Fibroblast of mammary gland (primary cell): ENCODE measurements at regions not wholly inside any gene's neighbourhood (a gene's known extent, or its start where the extent isn't known, plus 50 kb on each side); places are given as distances from the start of the nearest gene placed in this dataset.

Source experiments
- DNase-seq: peaks from one replicate; pipeline ENCODE4 v3.0.0-alpha.2; 2010; ENCODE audit warnings: low read depth
- H3K4me3 ChIP-seq: 2 replicates; pipeline ENCODE4 v1.5.1; 2011; ENCODE audit warnings: low read depth, mild to moderate bottlenecking, low read length, moderate library complexity; ENCODE audit not compliant: control insufficient read depth
- TF ChIP-seq, protein P1 (sequence below): conservative IDR thresholded peaks from 2 replicates; pipeline ENCODE4 v1.5.1; 2011; ENCODE audit warnings: low read depth, low read length, inconsistent platforms; ENCODE audit not compliant: control insufficient read depth, insufficient read depth

DNA sequence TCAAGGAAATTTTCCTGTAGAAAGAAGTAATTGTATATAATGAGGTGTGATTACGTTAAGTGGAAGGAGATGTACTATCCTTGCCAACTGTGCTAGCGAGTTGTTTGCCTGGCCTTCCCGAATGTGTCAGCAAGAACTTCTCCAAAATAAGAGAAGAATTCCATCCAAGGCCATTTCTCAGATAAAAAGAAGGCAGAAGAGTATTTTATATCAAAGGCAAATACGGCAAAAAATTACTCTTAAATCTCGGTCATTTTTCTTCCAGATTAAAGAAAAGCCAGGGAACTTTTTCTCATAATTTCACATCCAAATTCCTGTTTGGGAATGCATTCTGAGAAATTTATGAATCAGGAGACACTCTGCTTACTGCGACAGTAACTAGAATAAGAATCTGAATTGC, 290.6 kb downstream of the CBLN4 start:
- TF ChIP-seq, protein P1, sequence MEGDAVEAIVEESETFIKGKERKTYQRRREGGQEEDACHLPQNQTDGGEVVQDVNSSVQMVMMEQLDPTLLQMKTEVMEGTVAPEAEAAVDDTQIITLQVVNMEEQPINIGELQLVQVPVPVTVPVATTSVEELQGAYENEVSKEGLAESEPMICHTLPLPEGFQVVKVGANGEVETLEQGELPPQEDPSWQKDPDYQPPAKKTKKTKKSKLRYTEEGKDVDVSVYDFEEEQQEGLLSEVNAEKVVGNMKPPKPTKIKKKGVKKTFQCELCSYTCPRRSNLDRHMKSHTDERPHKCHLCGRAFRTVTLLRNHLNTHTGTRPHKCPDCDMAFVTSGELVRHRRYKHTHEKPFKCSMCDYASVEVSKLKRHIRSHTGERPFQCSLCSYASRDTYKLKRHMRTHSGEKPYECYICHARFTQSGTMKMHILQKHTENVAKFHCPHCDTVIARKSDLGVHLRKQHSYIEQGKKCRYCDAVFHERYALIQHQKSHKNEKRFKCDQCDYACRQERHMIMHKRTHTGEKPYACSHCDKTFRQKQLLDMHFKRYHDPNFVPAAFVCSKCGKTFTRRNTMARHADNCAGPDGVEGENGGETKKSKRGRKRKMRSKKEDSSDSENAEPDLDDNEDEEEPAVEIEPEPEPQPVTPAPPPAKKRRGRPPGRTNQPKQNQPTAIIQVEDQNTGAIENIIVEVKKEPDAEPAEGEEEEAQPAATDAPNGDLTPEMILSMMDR, result no peak
- DNase-seq, result no peak
- no peak overlapping the region for H3K4me3 ChIP-seq

DNA sequence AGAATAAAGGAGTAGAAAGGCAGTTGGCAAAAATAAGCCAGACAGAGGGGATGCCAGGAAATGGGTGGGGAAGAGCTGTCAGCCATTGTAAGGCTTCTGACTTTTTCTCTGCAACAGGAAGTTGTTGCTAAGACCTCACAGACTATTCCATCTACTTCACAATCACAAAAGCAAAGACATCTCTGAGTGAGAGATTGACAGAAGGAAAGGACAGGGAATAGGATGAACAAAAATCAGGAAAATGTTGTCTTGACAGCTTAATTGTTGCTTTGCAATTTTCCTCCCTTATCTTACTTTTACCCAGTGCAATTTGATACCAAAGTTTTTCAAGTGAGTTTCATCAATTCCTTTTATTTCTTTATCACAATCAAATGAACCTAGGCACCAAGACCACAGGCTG, 291.2 kb downstream of the CBLN4 start:
- TF ChIP-seq, protein P1, result no peak
- DNase-seq, result no peak
- H3K4me3 ChIP-seq, result no peak overlapping the region

DNA sequence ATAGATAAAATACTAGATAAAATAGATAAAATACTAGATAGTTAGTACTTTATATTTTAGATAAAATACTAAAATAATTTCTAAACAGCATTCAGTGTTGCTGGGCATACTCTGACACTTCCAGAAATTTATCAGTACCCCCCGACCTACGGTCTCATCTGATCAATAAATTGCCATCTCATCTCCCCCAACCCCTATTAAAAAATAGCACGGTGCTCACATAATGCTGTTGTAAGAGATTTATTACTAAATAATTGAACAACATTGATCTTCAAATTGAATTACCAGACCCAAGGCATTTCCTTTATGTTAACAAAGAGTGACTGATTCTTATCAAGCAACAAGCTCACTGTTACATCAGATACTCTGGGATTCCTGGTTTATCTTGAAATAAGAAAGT, 300.9 kb downstream of the CBLN4 start:
- no peak for DNase-seq
- TF ChIP-seq, protein P1, result no peak
- H3K4me3 ChIP-seq, result no peak overlapping the region

DNA sequence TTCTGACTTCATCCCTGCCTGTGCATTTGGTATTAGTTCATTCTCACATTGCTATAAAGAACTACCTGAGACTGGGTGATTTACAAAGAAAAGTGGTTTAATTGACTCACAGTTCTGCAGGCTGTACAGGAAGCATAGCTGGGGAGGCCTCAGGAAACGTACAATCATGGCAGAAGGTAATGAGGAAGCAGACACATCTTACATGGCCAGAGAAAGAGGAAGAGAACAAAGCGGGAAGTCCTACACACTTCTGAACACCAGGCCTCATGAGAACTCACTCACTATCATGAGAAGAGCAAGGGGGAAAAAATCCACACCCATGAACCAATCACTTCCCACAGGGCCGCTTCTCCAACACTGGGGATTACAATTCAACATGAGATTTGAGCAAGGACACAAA, 303.9 kb downstream of the CBLN4 start:
- TF ChIP-seq, protein P1, result no peak
- DNase-seq, result no peak
- H3K4me3 ChIP-seq, result no peak overlapping the region

DNA sequence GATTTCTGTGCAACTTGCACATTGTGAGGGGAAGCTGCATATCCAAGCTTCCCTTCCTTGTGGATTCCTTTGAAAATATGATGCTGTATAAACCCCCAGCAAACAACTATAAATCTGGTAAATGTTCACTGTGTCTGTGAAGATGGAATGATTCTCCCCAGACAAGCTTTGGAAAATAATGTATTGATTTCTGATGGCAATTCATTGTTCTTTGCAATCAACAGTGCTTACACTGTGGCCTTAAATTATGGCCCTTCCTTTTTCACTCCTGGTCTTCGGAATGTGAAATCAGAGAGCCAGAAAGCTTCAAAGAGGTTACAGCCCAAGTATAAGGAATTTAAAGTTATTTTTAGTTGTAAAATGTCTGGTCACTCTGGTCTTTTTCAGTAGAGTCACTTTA, 308.8 kb downstream of the CBLN4 start:
- H3K4me3 ChIP-seq, result no peak overlapping the region
- TF ChIP-seq, protein P1, result no peak
- DNase-seq, result no peak

DNA sequence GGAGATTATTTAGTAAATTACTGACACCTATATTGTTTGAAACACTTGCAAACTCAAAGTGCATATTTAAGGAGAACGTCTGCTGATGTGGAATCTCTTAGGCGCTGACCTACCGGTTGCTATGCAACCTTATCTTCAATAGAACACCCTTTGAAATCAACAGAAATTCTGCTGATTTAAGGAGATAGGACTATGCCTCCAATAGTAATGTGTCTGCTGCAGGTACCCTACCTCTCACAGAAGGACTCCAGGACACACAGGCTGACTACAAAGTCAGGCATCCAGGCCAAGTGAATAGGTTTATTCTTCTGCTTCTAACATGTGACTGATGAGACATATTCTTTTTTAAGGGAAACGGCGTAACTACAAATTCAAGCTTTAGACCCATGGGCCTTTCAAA, 311.7 kb downstream of the CBLN4 start:
- TF ChIP-seq, protein P1, result no peak
- DNase-seq, result no peak
- no peak overlapping the region for H3K4me3 ChIP-seq

DNA sequence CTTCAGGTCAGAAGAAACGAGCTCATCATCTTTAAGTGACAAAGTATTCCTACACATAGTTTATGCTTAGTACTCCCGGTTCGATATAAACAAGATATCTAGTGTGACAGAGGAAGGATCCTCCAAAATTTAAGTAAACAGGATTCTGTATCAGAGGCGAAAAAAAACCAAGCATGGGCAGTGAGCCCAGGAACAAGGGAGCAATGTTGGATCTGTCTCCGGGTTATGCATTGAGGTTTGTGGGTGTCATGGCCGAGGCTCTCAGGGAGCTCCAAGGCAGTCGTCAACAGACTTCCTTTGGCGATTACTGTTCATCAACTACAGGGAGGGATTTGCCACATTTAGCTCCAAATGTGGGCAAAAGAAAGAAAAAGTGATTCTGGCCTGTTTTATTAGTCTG, 319.5 kb downstream of the CBLN4 start:
- DNase-seq, result no peak
- TF ChIP-seq, protein P1, result no peak
- H3K4me3 ChIP-seq, result no peak overlapping the region
